Nephron progenitor cell (in vitro differentiated cells): ENCODE measurements at regions not wholly inside any gene's neighbourhood (a gene's known extent, or its start where the extent isn't known, plus 50 kb on each side); places are given as distances from the start of the nearest gene placed in this dataset.

Experiments used
- DNase-seq: peaks from one replicate; pipeline ENCODE4 v3.0.0; 2021
- H3K27ac Mint-ChIP-seq: 2 replicates; pipeline ENCODE4 v1.8.0; 2021; ENCODE audit warnings: mild to moderate bottlenecking, moderate library complexity, mixed read lengths
- H3K27me3 Mint-ChIP-seq: 2 replicates; pipeline ENCODE4 v1.8.0; 2021; ENCODE audit warnings: mild to moderate bottlenecking, low read depth, mixed read lengths; ENCODE audit not compliant: poor library complexity
- H3K36me3 Mint-ChIP-seq: 2 replicates; pipeline ENCODE4 v1.8.0; 2021; ENCODE audit warnings: low read depth, mixed read lengths
- H3K4me1 Mint-ChIP-seq: 2 replicates; pipeline ENCODE4 v1.8.0; 2021; ENCODE audit warnings: mixed read lengths
- H3K4me3 Mint-ChIP-seq: 2 replicates; pipeline ENCODE4 v1.8.0; 2021; ENCODE audit warnings: mild to moderate bottlenecking, moderate library complexity, mixed read lengths
- H3K9me3 Mint-ChIP-seq: 2 replicates; pipeline ENCODE4 v1.8.0; 2021; ENCODE audit warnings: mild to moderate bottlenecking, moderate library complexity, mixed read lengths
- TF ChIP-seq, protein P1 (sequence below): fragments of 200-600 bp; sonication (generic); IDR thresholded peaks from 2 replicates; pipeline ENCODE4 v1.5.0; 2021; ENCODE audit warnings: antibody characterized with exemption

DNA sequence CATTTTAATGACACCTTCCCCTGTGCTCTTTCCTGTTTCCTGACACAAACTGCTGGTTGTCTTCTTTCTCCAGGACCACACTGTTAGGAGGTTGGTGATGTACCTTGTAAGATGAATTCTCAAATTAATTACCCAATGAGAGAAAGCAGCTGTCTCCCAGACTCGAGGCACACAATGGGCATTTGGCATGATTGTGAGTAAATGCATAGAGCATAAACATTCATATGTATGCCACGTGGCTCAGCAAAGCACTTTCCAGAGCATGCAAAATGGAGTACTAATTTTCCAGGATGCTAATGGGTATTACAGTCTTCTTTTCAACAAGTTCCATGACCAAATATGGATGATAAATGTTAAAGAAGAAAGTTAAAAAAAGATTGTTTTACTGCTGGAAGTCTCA is 235.2 kb upstream of the KLHL29 start:
- no peaks in the 10 kb centered on the region for H3K4me1 Mint-ChIP-seq
- no peaks in the 10 kb centered on the region for H3K9me3 Mint-ChIP-seq
- DNase-seq = no peak
- no peaks in the 10 kb centered on the region for H3K36me3 Mint-ChIP-seq
- TF ChIP-seq, protein P1, sequence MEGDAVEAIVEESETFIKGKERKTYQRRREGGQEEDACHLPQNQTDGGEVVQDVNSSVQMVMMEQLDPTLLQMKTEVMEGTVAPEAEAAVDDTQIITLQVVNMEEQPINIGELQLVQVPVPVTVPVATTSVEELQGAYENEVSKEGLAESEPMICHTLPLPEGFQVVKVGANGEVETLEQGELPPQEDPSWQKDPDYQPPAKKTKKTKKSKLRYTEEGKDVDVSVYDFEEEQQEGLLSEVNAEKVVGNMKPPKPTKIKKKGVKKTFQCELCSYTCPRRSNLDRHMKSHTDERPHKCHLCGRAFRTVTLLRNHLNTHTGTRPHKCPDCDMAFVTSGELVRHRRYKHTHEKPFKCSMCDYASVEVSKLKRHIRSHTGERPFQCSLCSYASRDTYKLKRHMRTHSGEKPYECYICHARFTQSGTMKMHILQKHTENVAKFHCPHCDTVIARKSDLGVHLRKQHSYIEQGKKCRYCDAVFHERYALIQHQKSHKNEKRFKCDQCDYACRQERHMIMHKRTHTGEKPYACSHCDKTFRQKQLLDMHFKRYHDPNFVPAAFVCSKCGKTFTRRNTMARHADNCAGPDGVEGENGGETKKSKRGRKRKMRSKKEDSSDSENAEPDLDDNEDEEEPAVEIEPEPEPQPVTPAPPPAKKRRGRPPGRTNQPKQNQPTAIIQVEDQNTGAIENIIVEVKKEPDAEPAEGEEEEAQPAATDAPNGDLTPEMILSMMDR = no peak
- peaks cover 7% of the 10 kb centered on the region for H3K27me3 Mint-ChIP-seq
- no peak overlapping the region for H3K27ac Mint-ChIP-seq
- no peak overlapping the region for H3K4me3 Mint-ChIP-seq

DNA sequence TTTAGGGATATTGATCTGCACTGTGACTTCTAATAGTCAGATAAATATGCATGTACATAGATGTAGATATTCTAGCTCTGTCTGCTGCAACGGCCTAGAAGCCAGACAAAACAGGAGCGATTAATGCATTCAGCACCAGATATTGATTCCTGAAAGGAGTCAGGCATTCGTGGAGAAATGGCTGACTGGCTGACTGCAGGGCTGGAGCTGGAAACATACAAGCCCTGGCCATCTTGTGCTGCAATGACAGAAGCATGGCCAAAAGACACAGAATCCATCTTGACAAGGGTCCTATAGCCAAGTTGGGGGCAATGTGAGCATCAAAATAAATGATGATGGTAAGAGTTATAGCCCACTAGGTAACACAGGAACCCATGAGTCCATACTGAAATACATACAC is 231.5 kb upstream of the KLHL29 start:
- TF ChIP-seq, protein P1 = no peak
- peaks cover 7% of the 10 kb centered on the region for H3K27me3 Mint-ChIP-seq

DNA sequence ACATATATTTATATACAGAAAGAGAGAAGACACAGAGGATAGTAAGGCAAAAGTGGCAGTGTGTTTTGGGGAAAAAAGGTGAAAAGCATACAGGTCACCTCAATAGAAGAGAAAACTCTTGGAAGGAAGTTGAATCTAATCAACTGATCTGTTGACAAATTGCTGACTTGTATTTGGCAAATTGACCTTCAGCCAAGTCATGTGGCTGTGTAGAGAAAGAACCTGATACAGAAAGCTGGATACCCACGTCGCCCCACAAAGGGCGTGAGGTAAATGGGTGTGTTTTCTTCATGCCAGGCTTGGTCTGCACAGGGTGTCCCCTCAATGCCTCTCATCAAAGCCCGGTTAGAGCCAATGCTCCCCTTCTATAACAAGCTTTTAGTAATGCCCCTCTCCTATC is 230.0 kb upstream of the KLHL29 start:
- TF ChIP-seq, protein P1 = no peak
- H3K4me1 Mint-ChIP-seq = no peaks in the 10 kb centered on the region
- no peaks in the 10 kb centered on the region for H3K36me3 Mint-ChIP-seq
- H3K27ac Mint-ChIP-seq = no peak overlapping the region
- no peaks in the 10 kb centered on the region for H3K9me3 Mint-ChIP-seq
- no peak for DNase-seq
- no peak overlapping the region for H3K4me3 Mint-ChIP-seq
- H3K27me3 Mint-ChIP-seq = peaks cover 7% of the 10 kb centered on the region

More for the DNA sequence above, 231.5 kb upstream of the KLHL29 start:
- no peaks in the 10 kb centered on the region for H3K9me3 Mint-ChIP-seq
- DNase-seq = no peak
- no peaks in the 10 kb centered on the region for H3K4me1 Mint-ChIP-seq
- H3K36me3 Mint-ChIP-seq = no peaks in the 10 kb centered on the region
- no peak overlapping the region for H3K27ac Mint-ChIP-seq
- H3K4me3 Mint-ChIP-seq = no peak overlapping the region

DNA sequence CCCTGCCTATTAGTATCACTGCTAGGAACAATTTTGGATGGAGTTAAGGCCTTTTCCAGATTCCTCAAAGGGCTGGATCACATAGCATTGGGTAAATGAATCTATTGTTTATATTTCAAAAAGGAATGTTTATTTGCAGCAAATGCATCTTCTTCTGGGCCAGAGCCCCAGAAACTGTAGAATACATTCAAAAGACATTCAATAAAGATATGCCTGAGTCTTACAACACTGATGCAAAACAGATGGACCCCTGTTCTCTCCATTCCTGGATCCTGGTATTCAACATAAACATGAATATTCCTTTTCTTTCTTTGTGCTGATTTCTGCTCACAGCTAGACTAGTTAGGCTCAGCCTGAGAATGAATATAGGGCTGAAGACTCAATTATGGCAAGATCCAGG is 227.2 kb upstream of the KLHL29 start:
- TF ChIP-seq, protein P1 = no peak
- Mint-ChIP-seq H3K27ac (no peak overlapping the region), H3K27me3 (no peaks in the 10 kb centered on the region), H3K9me3 (no peaks in the 10 kb centered on the region), H3K4me1 (no peaks in the 10 kb centered on the region), H3K36me3 (no peaks in the 10 kb centered on the region), H3K4me3 (no peak overlapping the region)
- no peak for DNase-seq

DNA sequence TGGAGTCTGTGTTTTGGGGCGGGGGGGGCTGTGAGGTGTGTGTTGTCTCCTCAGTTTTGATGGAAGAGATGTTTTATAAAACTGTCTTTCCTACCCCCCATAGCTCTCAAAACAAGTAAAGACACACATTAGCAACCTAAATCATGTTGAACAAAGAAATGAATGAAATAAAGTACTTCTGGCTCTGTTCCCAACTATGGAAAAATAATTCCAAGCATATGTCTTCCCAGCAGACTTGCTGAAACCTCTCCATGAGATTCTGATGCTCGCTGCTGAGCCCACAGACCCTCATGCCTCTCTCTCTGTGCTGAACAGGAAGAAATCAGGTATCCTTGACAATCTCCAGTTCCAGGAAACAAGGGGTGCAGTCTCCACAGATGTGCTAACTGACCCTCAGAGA is 226.7 kb upstream of the KLHL29 start:
- H3K27me3 Mint-ChIP-seq = no peaks in the 10 kb centered on the region
- no peak overlapping the region for H3K4me3 Mint-ChIP-seq
- H3K36me3 Mint-ChIP-seq = no peaks in the 10 kb centered on the region
- TF ChIP-seq, protein P1 = no peak
- H3K9me3 Mint-ChIP-seq = no peaks in the 10 kb centered on the region
- DNase-seq = no peak
- no peaks in the 10 kb centered on the region for H3K4me1 Mint-ChIP-seq
- H3K27ac Mint-ChIP-seq = no peak overlapping the region

DNA sequence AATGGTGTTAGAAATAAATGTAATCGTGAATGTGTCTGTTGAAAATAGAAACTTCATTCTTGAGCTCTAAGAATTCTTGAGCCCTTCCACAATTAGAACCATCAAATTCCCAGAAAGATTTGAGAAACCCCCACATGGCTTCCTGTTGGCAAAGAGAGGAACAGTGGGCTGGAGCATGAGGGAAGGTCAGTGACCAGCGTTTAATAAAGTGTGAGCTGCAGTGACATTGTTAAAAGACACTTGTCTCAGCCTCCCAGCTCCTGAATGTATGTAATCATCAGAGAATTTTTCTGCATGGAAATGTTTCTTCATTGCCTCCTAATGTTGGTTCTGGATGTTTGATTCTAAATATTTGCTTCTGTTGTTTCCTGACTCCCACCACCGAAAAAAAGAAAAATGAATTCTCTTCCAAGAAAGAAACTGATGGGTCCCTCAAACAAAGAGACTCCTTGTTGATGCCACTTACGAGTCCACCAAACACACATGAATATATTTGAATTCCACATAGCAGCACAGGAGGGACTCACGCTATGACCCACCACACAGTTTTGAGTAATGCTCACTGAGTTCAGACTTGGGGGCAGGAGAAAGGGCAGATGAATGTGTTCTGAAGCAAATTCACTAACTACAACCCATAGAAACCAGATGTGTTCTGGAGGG is 225.1 kb upstream of the KLHL29 start:
- DNase-seq = no peak
- H3K27me3 Mint-ChIP-seq = peaks cover 4% of the 10 kb centered on the region
- TF ChIP-seq, protein P1 = no peak
- H3K4me1 Mint-ChIP-seq = no peaks in the 10 kb centered on the region
- no peak overlapping the region for H3K27ac Mint-ChIP-seq
- no peak overlapping the region for H3K4me3 Mint-ChIP-seq
- H3K9me3 Mint-ChIP-seq = no peaks in the 10 kb centered on the region
- H3K36me3 Mint-ChIP-seq = no peaks in the 10 kb centered on the region
